Hematopoietic multipotent progenitor cell treated with erythropoietin and hydrocortisone succinate and interleukin-3 and kit ligand, for 8 days (in vitro differentiated cells): ENCODE measurements at regions not wholly inside any gene's neighbourhood (a gene's known extent, or its start where the extent isn't known, plus 50 kb on each side); places are given as distances from the start of the nearest gene placed in this dataset.
"Not testable (repeated sequence)": the region's sequence is repeated elsewhere in the genome, so short reads cannot be mapped to it uniquely, and the experiment has no call there.

Experiments
- DNase-seq: peaks from one replicate; pipeline ENCODE4 v3.0.0-alpha.2; 2015

- DNase-seq = no peak
Measured at GRCh38 chr13:87376081-87376480, 295.1 kb upstream of the SLITRK5 start.

DNA sequence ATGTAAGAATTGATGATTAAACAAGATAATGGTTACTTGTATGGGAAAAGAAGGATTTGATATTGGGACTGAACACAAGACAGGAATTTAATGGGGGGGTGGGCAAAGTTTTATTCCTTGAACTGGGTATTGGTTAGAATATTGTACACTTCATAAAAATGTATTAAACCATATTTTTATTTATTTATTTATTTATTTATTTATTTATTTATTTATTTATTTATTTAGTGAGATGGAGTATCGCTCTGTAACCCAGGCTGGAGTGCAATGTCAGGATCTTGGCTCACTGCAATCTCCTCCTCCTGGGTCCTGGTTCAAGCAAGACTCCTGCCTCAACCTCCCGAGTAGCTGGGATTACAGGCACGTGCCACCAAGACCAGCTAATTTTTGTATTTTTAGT, 287.1 kb upstream of the SLITRK5 start:
- DNase-seq = no peak

DNA sequence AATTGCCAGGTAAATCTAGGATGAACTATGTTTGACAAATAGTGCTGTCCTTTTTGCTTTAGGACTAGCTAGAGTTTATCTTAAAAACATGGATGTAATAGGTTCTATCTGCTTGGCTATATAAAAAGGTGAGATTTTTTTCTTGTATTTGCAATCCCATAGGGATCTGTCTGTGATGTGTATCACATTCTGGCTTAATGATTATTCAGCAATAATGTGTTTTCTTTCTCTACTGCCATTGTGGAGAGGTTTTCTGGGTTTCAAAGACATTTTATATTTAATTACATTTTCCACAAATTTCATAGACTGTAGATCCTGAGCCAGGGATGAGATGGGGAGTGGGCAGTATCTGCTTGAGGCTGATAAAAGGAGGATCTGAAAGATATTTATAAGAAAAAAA, 277.8 kb upstream of the SLITRK5 start:
- no peak for DNase-seq

DNA sequence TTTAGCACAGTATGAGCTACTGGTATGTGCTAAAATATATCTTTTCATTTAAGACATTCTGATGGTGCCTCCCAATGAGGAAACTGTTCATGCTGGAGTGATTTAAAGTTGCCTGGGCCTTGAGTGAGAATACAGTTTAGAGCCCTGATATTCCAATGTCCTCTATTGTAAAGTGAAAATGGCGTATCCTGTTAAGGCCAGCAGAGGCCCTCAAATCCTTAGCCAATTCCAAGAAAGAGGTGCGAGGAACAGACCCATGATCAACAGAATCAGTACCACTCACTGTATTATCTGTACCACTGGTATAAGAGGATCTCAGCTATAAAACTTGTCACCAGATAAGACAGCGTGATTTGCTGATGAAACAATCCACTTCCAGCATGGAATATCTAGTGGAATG, 273.1 kb upstream of the SLITRK5 start:
- DNase-seq = no peak

- DNase-seq = no peak
Measured at GRCh38 chr13:87403748-87404432, 267.3 kb upstream of the SLITRK5 start.

DNA sequence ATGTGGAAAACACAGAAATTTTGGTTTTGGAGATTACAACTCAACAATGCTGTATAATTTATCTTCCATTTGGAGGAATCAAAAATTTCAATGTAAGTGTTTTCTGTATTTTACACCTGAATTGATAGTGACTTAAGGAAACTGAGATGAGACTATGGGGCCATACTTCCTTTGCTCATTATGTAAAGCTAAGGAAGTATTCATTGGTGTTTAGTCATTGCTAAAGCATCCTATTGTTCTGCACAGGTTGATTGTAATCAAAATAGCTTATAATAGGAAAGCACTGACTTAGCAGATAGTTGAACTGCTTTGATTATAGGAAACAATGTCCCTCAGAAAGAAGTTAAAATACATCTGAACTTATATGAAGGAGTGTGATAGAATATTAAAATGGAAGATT, 244.4 kb upstream of the SLITRK5 start:
- no peak for DNase-seq

- no peak for DNase-seq
Measured at GRCh38 chr13:87444135-87444534, 227.0 kb upstream of the SLITRK5 start.

DNA sequence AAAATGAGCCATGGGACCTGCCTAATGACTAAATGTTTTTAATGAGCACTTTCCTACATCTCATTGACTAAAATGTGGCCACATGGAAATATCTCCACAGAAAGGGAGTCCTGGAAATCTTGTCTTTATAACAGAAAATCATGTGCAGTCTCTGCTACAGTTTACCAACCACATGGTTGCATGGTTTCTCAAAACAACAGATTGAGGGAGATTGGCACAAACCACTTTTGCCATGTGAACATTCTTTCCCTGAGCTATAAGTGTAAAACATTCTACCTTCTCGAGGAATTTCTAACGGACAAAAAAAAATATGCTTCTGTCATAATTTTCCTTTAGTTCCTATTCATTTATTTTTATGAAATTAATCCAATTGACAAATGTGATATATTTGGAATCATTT, 218.9 kb upstream of the SLITRK5 start:
- no peak for DNase-seq

DNA sequence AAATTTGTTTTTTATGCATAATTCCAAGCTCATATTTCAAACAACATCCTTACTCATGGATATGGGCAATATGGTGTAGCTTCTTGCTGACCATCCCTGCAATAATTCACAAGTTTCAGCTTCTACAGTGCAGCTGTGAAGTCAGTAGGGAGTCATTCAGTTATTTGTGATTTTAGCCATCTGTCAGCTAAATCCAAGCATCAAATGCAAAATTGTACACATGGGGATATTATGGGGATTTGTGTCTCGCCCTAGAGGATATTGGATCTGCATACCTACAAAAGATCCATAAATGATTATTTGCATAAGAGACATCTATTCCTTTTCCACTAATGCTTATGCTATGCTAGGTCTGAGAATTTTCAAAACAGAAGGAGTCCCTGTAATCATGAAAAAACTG, 217.9 kb upstream of the SLITRK5 start:
- no peak for DNase-seq

- DNase-seq = no peak
Measured at GRCh38 chr13:87459419-87459818, 211.8 kb upstream of the SLITRK5 start.

DNA sequence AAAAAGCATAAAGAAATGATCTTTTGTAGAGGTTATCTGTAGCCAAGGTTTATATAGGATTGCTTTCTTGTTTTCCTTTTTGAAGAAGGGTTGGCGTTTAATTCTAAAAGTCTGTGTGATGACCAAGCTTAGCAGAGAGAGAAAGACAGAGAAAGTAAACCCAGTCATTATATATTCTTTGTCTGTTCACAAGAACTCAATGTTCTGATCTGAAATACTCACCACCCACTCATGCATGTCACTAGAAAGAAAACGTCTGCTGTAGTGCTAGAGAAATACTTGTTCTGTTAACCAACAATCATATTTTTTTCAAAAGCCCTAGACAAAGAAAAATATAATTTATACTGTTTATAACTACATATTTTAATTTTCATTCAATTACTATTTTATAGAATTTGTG, 173.7 kb upstream of the SLITRK5 start:
- DNase-seq = no peak

GRCh38 chr13:87498681-87499080, 172.5 kb upstream of the SLITRK5 start:
- DNase-seq = no peak

DNA sequence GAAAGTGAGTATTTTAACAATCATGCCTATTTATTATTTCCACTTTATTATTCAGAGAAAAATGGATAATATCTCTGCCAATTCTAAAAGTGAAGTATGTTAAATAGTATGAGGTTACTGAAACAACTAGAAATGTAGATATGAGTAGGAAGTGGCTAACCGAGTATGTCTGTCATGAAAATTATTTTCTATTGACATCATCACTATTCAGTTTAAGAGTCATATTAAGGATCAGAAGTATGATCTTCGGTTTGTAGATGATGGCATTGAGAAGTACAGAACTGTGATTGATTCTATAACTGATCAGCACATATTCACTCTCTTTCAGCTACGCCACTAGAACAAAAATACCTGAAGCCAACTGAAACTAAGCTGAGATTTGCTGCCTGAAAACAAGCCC, 146.4 kb upstream of the SLITRK5 start:
- DNase-seq = no peak

- no peak for DNase-seq
Measured at GRCh38 chr13:87533776-87534175, 137.4 kb upstream of the SLITRK5 start.

DNA sequence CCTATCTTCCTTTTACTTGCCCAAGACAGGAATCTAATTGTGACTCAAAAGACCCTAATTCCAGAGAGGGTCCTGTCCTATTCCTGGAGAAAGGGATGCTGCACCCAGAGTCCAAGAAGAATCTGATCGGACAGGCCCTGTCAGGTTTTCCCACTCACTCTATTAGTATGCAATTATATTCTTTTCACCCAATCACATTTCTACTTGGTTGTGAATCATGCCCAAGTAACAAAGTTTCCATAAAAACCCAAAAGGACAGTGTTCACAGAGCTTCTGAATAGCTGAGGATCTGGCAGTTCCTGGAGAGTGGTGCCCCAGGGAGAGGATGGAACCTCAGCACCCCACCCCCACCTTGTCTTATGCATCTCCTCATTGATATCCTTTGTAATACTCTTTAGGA, 135.3 kb upstream of the SLITRK5 start:
- DNase-seq = no peak

DNA sequence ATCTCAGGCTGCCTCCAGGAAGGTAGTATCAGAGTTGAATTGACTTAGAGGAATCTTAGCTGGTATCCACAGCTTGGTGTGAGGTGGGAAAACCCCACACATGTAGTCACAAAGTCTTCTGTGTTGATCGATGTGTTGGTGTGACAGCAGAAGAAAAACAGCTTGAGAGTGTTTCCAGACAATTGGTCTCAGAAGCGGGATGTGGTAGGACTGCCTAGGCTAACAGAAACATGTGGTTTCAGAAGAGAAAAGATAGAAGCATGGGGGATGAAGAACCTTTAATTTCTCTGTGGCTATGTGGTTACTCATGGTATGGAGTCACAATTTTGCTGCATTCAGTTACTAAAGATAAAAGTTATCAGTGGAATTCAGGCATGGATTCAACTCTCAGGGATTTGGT, 134.7 kb upstream of the SLITRK5 start:
- DNase-seq = no peak

GRCh38 chr13:87536899-87537298, 134.3 kb upstream of the SLITRK5 start:
- no peak for DNase-seq

DNA sequence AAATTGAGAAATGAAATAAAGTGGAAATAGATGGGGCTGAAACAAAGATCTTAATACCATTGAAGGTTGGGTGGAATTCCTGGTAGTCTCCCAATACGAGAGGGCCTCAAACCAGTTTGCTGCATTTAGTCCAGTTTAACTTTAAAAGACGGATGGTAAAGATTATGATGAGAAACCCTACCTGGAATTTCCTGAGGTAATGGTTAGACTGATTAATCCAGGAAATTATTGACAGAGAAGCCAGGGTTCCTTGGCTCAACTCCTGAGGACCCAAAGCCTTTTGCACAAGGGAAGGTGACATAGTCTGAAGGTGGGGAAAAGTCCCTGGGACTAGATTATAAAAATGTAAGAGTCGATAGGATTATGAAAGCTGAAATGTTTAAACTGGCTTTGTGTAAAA, 133.2 kb upstream of the SLITRK5 start:
- DNase-seq = no peak

- DNase-seq = no peak
Measured at GRCh38 chr13:87538366-87539052, 132.7 kb upstream of the SLITRK5 start.

- no peak for DNase-seq
Measured at GRCh38 chr13:87553142-87553541, 118.0 kb upstream of the SLITRK5 start.

DNA sequence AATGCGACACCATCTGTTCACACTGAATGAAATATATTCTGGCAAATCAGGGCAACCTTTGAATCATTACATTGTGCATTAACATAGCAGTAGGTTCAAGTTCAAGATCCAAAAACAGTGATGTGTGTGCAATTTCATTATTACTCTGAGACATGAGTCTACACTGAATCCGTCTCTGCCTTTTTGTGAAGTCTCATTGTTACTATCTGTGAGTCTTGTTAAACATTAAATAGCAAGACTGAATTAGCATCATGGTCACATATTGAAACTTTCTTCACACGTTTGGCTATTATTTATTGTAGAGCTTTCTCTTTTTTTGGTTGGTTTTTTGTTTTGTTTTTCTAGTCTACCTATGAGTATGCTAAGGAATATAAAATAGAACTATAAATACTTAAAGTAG, 117.1 kb upstream of the SLITRK5 start:
- no peak for DNase-seq

- DNase-seq = no peak
Measured at GRCh38 chr13:87557788-87558187, 113.4 kb upstream of the SLITRK5 start.

DNA sequence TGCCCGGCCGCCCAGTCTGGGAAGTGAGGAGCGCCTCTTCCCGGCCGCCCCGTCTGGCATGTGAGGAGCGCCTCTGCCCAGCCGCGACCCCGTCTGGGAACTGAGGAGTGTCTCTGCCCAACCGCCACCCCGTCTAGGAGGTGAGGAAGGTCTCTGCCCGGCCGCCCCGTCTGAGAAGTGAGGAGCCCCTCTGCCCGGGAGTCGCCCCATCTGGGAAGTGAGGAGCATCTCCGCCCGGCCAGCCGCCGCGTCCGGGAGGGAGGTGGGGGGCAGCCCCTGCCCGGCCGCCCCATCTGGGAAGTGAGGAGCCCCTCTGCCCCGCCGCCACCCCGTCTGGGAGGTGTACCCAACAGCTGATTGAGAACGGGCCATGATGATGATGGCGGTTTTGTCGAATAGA, 109.6 kb upstream of the SLITRK5 start:
- not testable (repeated sequence) for DNase-seq

GRCh38 chr13:87570669-87571068, 100.5 kb upstream of the SLITRK5 start:
- DNase-seq = no peak

- no peak for DNase-seq
Measured at GRCh38 chr13:87582399-87582798, 88.8 kb upstream of the SLITRK5 start.
